SK-N-SH treated with all-trans-retinoic acid at 6 μM for 48 hours (cell line): ENCODE measurements at regions not wholly inside any gene's neighbourhood (a gene's known extent, or its start where the extent isn't known, plus 50 kb on each side); places are given as distances from the start of the nearest gene placed in this dataset.

ENCODE experiments used
- ATAC-seq: fragments of 200-7000 bp; cut with Tn5 transposase; 3 replicates; pipeline ENCODE4 v1.9.1; 2020; ENCODE audit warnings: mild to moderate bottlenecking, moderate library complexity
- ARNTL ChIP-seq: fragments of 450-650 bp; formaldehyde crosslinking; IDR thresholded peaks from 2 replicates; pipeline ENCODE4 v1.5.0; 2020; ENCODE audit warnings: low read depth, mild to moderate bottlenecking, moderate library complexity, borderline replicate concordance
- BACH2 ChIP-seq: fragments of 250-450 bp; sonication (Bioruptor Pico); IDR thresholded peaks from 2 replicates; pipeline ENCODE4 v1.9.0; 2021; ENCODE audit warnings: mild to moderate bottlenecking, borderline replicate concordance
- CSDC2 ChIP-seq: fragments of 250-450 bp; sonication (Bioruptor Pico); IDR thresholded peaks from 2 replicates; pipeline ENCODE4 v1.5.0; 2020; ENCODE audit warnings: mild to moderate bottlenecking, moderate library complexity
- CSRNP3 ChIP-seq: fragments of 250-450 bp; sonication (Bioruptor Pico); IDR thresholded peaks from 2 replicates; pipeline ENCODE4 v1.5.1; 2021; ENCODE audit warnings: mild to moderate bottlenecking, moderate library complexity
- ESRRG ChIP-seq: fragments of 250-450 bp; sonication (Bioruptor Pico); IDR thresholded peaks from 2 replicates; pipeline ENCODE4 v1.6.1; 2021; ENCODE audit warnings: mild to moderate bottlenecking
- GLIS3 ChIP-seq: fragments of 250-450 bp; sonication (Bioruptor Pico); IDR thresholded peaks from 2 replicates; pipeline ENCODE4 v1.5.0; 2020; ENCODE audit warnings: mild to moderate bottlenecking, moderate library complexity
- ISL1 ChIP-seq: fragments of 250-450 bp; sonication (Bioruptor Pico); IDR thresholded peaks from 2 replicates; pipeline ENCODE4 v2.1.2; 2022; ENCODE audit warnings: mild to moderate bottlenecking, moderate library complexity
- OSR1 ChIP-seq: fragments of 250-450 bp; sonication (Bioruptor Pico); IDR thresholded peaks from 2 replicates; pipeline ENCODE4 v1.8.0; 2022; ENCODE audit warnings: moderate library complexity, mild to moderate bottlenecking, inconsistent platforms
- PATZ1 ChIP-seq: fragments of 250-450 bp; sonication (Bioruptor Pico); IDR thresholded peaks from 2 replicates; pipeline ENCODE4 v1.8.0; 2020; ENCODE audit warnings: mild to moderate bottlenecking, moderate library complexity, borderline replicate concordance
- PPARA ChIP-seq: fragments of 250-450 bp; sonication (Bioruptor Pico); IDR thresholded peaks from 2 replicates; pipeline ENCODE4 v1.5.0; 2020; ENCODE audit warnings: mild to moderate bottlenecking, borderline replicate concordance
- RARB ChIP-seq: fragments of 250-450 bp; sonication (Bioruptor Pico); IDR thresholded peaks from 2 replicates; pipeline ENCODE4 v1.8.0; 2021; ENCODE audit warnings: mild to moderate bottlenecking, moderate library complexity
- SNAI2 ChIP-seq: fragments of 250-450 bp; sonication (Bioruptor Pico); IDR thresholded peaks from 2 replicates; pipeline ENCODE4 v1.5.0; 2020; ENCODE audit warnings: mild to moderate bottlenecking, moderate library complexity
- TCF4 ChIP-seq: fragments of 250-450 bp; sonication (Bioruptor Pico); IDR thresholded peaks from 2 replicates; pipeline ENCODE4 v1.8.0; 2021; ENCODE audit warnings: mild to moderate bottlenecking, moderate library complexity, borderline replicate concordance
- TOX ChIP-seq: fragments of 250-450 bp; sonication (Bioruptor Pico); IDR thresholded peaks from 2 replicates; pipeline ENCODE4 v1.8.0; 2021; ENCODE audit warnings: mild to moderate bottlenecking, moderate library complexity, borderline replicate concordance
- TSHZ2 ChIP-seq: fragments of 250-450 bp; sonication (Bioruptor Pico); IDR thresholded peaks from 2 replicates; pipeline ENCODE4 v1.5.0; 2020; ENCODE audit warnings: mild to moderate bottlenecking, moderate library complexity
- ZC3H10 ChIP-seq: fragments of 250-450 bp; sonication (Bioruptor Pico); IDR thresholded peaks from 2 replicates; pipeline ENCODE4 v1.5.1; 2021; ENCODE audit warnings: mild to moderate bottlenecking, moderate library complexity
- ZFP3 ChIP-seq: fragments of 250-450 bp; sonication (Bioruptor Pico); IDR thresholded peaks from 2 replicates; pipeline ENCODE4 v1.5.0; 2020; ENCODE audit warnings: mild to moderate bottlenecking, moderate library complexity
- ZFP30 ChIP-seq: fragments of 450-650 bp; formaldehyde crosslinking; IDR thresholded peaks from 2 replicates; pipeline ENCODE4 v1.5.0; 2022; ENCODE audit warnings: mild to moderate bottlenecking, moderate library complexity
- ZNF565 ChIP-seq: fragments of 450-650 bp; formaldehyde crosslinking; conservative IDR thresholded peaks from 2 replicates; pipeline ENCODE4 v1.5.0; 2020; ENCODE audit warnings: low read depth, mild to moderate bottlenecking, moderate library complexity
- ZNF70 ChIP-seq: fragments of 450-650 bp; formaldehyde crosslinking; IDR thresholded peaks from 2 replicates; pipeline ENCODE4 v1.5.0; 2020; ENCODE audit warnings: mild to moderate bottlenecking, moderate library complexity
- ZNF8 ChIP-seq: fragments of 450-650 bp; formaldehyde crosslinking; IDR thresholded peaks from 2 replicates; pipeline ENCODE4 v1.5.0; 2020; ENCODE audit warnings: mild to moderate bottlenecking, moderate library complexity
- TF ChIP-seq, protein P1 (sequence below): fragments of 250-450 bp; sonication (Bioruptor Pico); IDR thresholded peaks from 2 replicates; pipeline ENCODE4 v1.5.1; 2020; ENCODE audit warnings: low read depth, mild to moderate bottlenecking, moderate library complexity
- TF ChIP-seq, protein P2 (sequence below): fragments of 250-450 bp; sonication (Bioruptor Pico); IDR thresholded peaks from 2 replicates; pipeline ENCODE4 v1.8.0; 2021; ENCODE audit warnings: low read depth, mild to moderate bottlenecking, moderate library complexity, borderline replicate concordance

DNA sequence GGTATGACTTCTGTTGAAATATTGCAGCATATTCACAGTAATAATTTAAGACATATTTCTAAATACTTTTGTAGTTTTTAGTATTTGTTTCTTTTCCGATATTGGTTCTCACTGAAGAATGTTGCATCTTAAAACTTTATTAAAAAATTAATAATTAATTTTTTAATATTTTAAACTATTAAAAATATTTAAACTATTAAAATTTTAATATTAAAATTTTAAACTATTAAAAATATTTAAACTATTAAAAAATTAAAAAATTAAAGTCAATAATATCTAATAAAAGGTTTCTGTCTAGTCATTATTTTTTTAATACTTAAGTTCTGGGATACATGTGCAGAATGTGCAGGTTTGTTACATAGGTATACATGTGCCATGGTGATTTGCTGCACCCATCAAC is 149.3 kb upstream of the CCNH start (continued):
- TF ChIP-seq CSRNP3 (CRISPR knock-in tag) (no peak), TCF4 (no peak), RARB (no peak)

GRCh38 chr5:87560528-87560927 is 147.8 kb upstream of the CCNH start:
- no peak for ATAC-seq
- no peak for TF ChIP-seq ZNF8

DNA sequence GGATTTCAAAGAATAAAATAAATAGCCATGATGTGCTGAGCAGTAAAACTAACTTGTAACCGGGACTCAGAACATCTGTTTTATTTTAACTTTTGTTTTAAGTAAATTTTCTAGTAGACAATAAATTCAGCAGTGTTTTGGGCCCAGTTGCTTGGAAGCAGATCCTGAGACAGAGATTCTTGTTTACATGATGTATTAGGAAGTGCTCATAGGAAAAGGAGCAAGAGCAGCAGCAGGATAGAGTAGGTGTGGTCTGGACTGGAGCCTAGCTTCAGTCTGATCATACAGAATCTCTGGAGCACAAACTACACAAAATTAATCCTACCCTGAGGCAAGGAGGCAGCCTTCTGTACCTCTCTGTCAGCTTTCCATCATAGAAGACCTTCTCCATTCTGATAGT is 139.2 kb upstream of the CCNH start:
- no peak for TF ChIP-seq TCF4
- no peak for TF ChIP-seq ZNF8
- TF ChIP-seq ZFP30 (CRISPR knock-in tag): no peak
- no peak for TF ChIP-seq PPARA (CRISPR knock-in tag)
- TF ChIP-seq TOX (CRISPR knock-in tag): no peak
- no peak for TF ChIP-seq OSR1
- TF ChIP-seq PATZ1 (CRISPR knock-in tag): no peak
- no peak for TF ChIP-seq BACH2 (CRISPR knock-in tag)
- no peak for TF ChIP-seq ZNF70 (CRISPR knock-in tag)
- TF ChIP-seq GLIS3 (CRISPR knock-in tag): no peak
- TF ChIP-seq ARNTL (CRISPR knock-in tag): no peak
- TF ChIP-seq, protein P1, sequence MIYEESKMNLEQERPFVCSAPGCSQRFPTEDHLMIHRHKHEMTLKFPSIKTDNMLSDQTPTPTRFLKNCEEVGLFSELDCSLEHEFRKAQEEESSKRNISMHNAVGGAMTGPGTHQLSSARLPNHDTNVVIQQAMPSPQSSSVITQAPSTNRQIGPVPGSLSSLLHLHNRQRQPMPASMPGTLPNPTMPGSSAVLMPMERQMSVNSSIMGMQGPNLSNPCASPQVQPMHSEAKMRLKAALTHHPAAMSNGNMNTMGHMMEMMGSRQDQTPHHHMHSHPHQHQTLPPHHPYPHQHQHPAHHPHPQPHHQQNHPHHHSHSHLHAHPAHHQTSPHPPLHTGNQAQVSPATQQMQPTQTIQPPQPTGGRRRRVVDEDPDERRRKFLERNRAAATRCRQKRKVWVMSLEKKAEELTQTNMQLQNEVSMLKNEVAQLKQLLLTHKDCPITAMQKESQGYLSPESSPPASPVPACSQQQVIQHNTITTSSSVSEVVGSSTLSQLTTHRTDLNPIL (CRISPR knock-in tag): no peak
- TF ChIP-seq ZC3H10 (CRISPR knock-in tag): no peak
- TF ChIP-seq TSHZ2 (CRISPR knock-in tag): no peak
- TF ChIP-seq RARB: no peak
- TF ChIP-seq ZNF565 (CRISPR knock-in tag): no peak
- no peak for TF ChIP-seq CSDC2 (CRISPR knock-in tag)
- no peak for TF ChIP-seq SNAI2
- TF ChIP-seq, protein P2, sequence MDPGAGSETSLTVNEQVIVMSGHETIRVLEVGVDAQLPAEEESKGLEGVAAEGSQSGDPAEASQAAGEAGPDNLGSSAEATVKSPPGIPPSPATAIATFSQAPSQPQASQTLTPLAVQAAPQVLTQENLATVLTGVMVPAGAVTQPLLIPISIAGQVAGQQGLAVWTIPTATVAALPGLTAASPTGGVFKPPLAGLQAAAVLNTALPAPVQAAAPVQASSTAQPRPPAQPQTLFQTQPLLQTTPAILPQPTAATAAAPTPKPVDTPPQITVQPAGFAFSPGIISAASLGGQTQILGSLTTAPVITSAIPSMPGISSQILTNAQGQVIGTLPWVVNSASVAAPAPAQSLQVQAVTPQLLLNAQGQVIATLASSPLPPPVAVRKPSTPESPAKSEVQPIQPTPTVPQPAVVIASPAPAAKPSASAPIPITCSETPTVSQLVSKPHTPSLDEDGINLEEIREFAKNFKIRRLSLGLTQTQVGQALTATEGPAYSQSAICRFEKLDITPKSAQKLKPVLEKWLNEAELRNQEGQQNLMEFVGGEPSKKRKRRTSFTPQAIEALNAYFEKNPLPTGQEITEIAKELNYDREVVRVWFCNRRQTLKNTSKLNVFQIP: no peak
- TF ChIP-seq ESRRG: no peak
- TF ChIP-seq, all 23 proteins: peak for 0
- ATAC-seq: no peak

DNA sequence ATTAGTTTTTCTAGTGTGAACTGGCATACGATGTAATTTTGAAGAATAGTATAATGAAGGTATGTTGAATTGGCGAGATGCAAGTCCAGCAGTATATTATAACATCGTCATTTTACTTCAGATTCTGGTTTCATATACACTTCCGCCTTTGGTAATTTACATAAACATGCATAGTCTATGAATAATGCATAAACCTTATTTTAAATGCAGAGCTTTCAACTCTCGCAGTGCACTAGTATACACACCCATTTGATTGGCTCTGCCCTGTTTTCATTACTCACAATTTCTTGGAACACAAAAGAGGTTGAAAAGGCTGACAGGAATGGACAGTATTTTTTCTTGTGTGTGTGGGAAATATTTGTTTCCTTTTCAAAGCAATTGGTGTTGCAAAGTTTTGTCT is 128.9 kb upstream of the CCNH start:
- no peak for ATAC-seq
- TF ChIP-seq ARNTL (CRISPR knock-in tag): no peak
- TF ChIP-seq RARB: no peak
- TF ChIP-seq, protein P2: no peak
- no peak for TF ChIP-seq CSDC2 (CRISPR knock-in tag)
- TF ChIP-seq ZFP3 (CRISPR knock-in tag): no peak
- no peak for TF ChIP-seq BACH2 (CRISPR knock-in tag)
- no peak for TF ChIP-seq ZNF565 (CRISPR knock-in tag)
- TF ChIP-seq, protein P1 (CRISPR knock-in tag): no peak
- no peak for TF ChIP-seq ISL1
- TF ChIP-seq SNAI2: no peak
- TF ChIP-seq TOX (CRISPR knock-in tag): no peak
- TF ChIP-seq OSR1: no peak
